MM.1S (cell line): ENCODE measurements at regions not wholly inside any gene's neighbourhood (a gene's known extent, or its start where the extent isn't known, plus 50 kb on each side); places are given as distances from the start of the nearest gene placed in this dataset.

Experiments used
- DNase-seq: peaks from one replicate; pipeline ENCODE4 v3.0.0-alpha.2; 2015
- H2AFZ ChIP-seq: fragments of 300-600 bp; sonication (generic); 2 replicates; pipeline ENCODE4 v1.6.0; 2016; ENCODE audit warnings: antibody characterized with exemption, low read length
- H3F3A ChIP-seq: fragments of 300-600 bp; sonication (generic); 2 replicates; pipeline ENCODE4 v1.6.1; 2016; ENCODE audit warnings: mild to moderate bottlenecking, antibody characterized with exemption, low read length, moderate library complexity, mixed read lengths; ENCODE audit not compliant: insufficient read depth
- H3K27ac ChIP-seq: fragments of 300-600 bp; sonication (generic); 2 replicates; pipeline ENCODE4 v1.5.1; 2016; ENCODE audit warnings: mild to moderate bottlenecking, low read length
- H3K27me3 ChIP-seq: fragments of 300-600 bp; sonication (generic); replicated peaks from 2 replicates; pipeline ENCODE4 v1.6.0; 2016; ENCODE audit warnings: low read length; ENCODE audit not compliant: insufficient read depth
- H3K36me3 ChIP-seq: fragments of 300-600 bp; sonication (generic); replicated peaks from 2 replicates; pipeline ENCODE4 v1.6.1; 2016; ENCODE audit warnings: mild to moderate bottlenecking, low read length, mixed read lengths; ENCODE audit not compliant: insufficient read depth
- H3K4me1 ChIP-seq: fragments of 300-600 bp; sonication (generic); 2 replicates; pipeline ENCODE4 v1.6.1; 2016; ENCODE audit warnings: low read length, mixed read lengths
- H3K4me2 ChIP-seq: fragments of 300-600 bp; sonication (generic); 2 replicates; pipeline ENCODE4 v1.6.0; 2016; ENCODE audit warnings: low read depth, low read length
- H3K4me3 ChIP-seq: fragments of 300-600 bp; sonication (generic); 2 replicates; pipeline ENCODE4 v1.5.1; 2016; ENCODE audit warnings: low read length, mixed read lengths
- H3K79me2 ChIP-seq: fragments of 300-600 bp; sonication (generic); 2 replicates; pipeline ENCODE4 v1.6.1; 2016; ENCODE audit warnings: mixed run types, low read length, mixed read lengths
- H3K9ac ChIP-seq: fragments of 300-600 bp; sonication (generic); 2 replicates; pipeline ENCODE4 v1.6.1; 2016; ENCODE audit warnings: low read length, mixed read lengths
- H3K9me2 ChIP-seq: fragments of 300-600 bp; sonication (generic); replicated peaks from 2 replicates; pipeline ENCODE4 v1.6.1; 2016; ENCODE audit warnings: mild to moderate bottlenecking, low read length, mixed read lengths; ENCODE audit not compliant: insufficient read depth
- H3K9me3 ChIP-seq: fragments of 300-600 bp; sonication (generic); replicated peaks from 2 replicates; pipeline ENCODE4 v1.6.1; 2016; ENCODE audit warnings: mild to moderate bottlenecking, low read length, mixed read lengths; ENCODE audit not compliant: insufficient read depth
- H4K20me1 ChIP-seq: fragments of 300-600 bp; sonication (generic); 2 replicates; pipeline ENCODE4 v1.6.1; 2016; ENCODE audit warnings: mild to moderate bottlenecking, low read length, moderate library complexity, mixed read lengths; ENCODE audit not compliant: insufficient read depth
- EZH2 ChIP-seq: fragments of 300-600 bp; sonication (generic); optimal IDR thresholded peaks from 2 replicates; pipeline ENCODE3; 2017; ENCODE audit warnings: low read depth, mild to moderate bottlenecking, antibody characterized with exemption, low read length, mixed read lengths
- EZH2phosphoT487 ChIP-seq: fragments of 300-600 bp; sonication (generic); IDR thresholded peaks from 2 replicates; pipeline ENCODE4 v1.6.1; 2018; ENCODE audit warnings: antibody characterized with exemption, low read length
- TF ChIP-seq, protein P1 (sequence below): fragments of 300-600 bp; sonication (generic); IDR thresholded peaks from 2 replicates; pipeline ENCODE4 v1.5.1; 2016; ENCODE audit warnings: antibody characterized with exemption, low read length, mixed read lengths

DNA sequence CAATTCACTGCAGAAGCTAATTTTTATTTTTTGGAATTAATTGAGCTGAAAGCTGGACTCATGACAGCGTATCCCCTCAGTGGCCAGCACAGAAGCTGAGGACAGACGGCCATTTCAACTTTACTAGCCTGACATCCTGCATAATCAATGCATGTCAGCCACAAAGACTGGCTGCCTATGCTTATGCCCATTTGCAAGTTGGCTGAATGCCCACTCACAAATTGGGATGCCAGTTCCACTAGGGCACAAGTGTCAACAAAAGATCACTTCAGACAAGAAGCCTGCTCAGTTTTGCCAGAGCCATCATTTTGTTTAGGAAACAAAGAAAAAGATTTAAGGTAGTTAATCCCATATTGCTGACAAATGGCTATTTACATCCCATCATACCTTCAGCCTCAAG, 417.6 kb downstream of the NOVA1 start:
- Histone ChIP-seq H3K4me1 (no peaks in the 10 kb centered on the region), H3F3A (no peaks in the 10 kb centered on the region), H4K20me1 (no peaks in the 10 kb centered on the region), H3K27me3 (no peaks in the 10 kb centered on the region), H3K79me2 (no peaks in the 10 kb centered on the region), H3K9me2 (no peaks in the 10 kb centered on the region), H3K4me2 (no peak overlapping the region), H3K36me3 (no peaks in the 10 kb centered on the region), H3K9me3 (no peaks in the 10 kb centered on the region), H3K27ac (no peak overlapping the region), H3K9ac (no peak overlapping the region), H3K4me3 (no peak overlapping the region), H2AFZ (no peak overlapping the region)
- TF ChIP-seq EZH2 (no peak), EZH2phosphoT487 (no peak)
- TF ChIP-seq, protein P1, sequence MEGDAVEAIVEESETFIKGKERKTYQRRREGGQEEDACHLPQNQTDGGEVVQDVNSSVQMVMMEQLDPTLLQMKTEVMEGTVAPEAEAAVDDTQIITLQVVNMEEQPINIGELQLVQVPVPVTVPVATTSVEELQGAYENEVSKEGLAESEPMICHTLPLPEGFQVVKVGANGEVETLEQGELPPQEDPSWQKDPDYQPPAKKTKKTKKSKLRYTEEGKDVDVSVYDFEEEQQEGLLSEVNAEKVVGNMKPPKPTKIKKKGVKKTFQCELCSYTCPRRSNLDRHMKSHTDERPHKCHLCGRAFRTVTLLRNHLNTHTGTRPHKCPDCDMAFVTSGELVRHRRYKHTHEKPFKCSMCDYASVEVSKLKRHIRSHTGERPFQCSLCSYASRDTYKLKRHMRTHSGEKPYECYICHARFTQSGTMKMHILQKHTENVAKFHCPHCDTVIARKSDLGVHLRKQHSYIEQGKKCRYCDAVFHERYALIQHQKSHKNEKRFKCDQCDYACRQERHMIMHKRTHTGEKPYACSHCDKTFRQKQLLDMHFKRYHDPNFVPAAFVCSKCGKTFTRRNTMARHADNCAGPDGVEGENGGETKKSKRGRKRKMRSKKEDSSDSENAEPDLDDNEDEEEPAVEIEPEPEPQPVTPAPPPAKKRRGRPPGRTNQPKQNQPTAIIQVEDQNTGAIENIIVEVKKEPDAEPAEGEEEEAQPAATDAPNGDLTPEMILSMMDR = no peak
- no peak for DNase-seq

DNA sequence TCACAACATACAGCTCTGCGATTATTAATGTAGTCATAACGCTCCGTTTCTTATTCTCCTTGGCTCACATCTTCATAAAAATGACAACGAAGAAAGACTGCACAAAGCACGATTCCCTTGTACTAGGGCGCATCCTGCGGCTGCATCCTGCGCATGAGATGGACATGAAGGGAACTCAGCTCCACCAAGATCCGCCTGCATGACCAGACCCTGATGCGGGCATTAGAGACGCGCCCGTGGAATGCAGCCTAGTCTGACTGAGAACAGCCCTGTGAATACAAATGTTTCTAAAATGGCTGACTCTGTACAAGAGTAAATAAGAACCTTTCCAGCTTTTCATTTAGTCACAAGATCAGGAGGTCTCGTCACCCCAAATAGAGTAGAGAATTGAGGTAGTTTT, 422.2 kb downstream of the NOVA1 start:
- H3K4me3 ChIP-seq = no peak overlapping the region
- H3K4me2 ChIP-seq = no peak overlapping the region
- H4K20me1 ChIP-seq = no peaks in the 10 kb centered on the region
- no peaks in the 10 kb centered on the region for H3K27me3 ChIP-seq
- H3K9ac ChIP-seq = no peak overlapping the region
- DNase-seq = no peak
- no peaks in the 10 kb centered on the region for H3F3A ChIP-seq
- TF ChIP-seq EZH2phosphoT487 = no peak
- TF ChIP-seq EZH2 = no peak
- TF ChIP-seq, protein P1 = no peak
- no peaks in the 10 kb centered on the region for H3K36me3 ChIP-seq
- no peaks in the 10 kb centered on the region for H3K4me1 ChIP-seq
- H3K9me2 ChIP-seq = no peaks in the 10 kb centered on the region
- no peak overlapping the region for H3K27ac ChIP-seq
- H3K9me3 ChIP-seq = no peaks in the 10 kb centered on the region
- H3K79me2 ChIP-seq = no peaks in the 10 kb centered on the region
- no peak overlapping the region for H2AFZ ChIP-seq

DNA sequence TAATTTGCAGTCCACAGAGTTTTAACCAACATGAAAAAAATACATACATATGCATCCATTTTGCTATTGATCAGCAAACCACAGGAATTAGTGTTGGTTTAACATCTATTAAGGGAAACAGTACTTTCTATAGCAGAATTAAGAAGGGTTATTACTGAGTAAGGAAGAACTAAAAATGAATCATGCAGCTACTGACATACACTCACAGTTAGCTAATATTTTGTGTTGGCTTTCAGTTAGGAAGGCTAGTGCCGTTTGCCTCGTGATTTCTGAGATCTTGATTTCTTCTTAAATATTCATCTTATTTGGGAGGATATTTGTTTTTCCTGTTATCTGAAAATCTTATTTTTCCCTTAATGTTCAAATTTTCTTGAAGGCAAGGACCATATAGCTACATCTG, 423.4 kb downstream of the NOVA1 start:
- H3K27me3 ChIP-seq = no peaks in the 10 kb centered on the region
- H3K4me3 ChIP-seq = no peak overlapping the region
- no peak overlapping the region for H3K9ac ChIP-seq
- H3K9me3 ChIP-seq = no peaks in the 10 kb centered on the region
- H3K27ac ChIP-seq = no peak overlapping the region
- no peaks in the 10 kb centered on the region for H3K9me2 ChIP-seq
- no peaks in the 10 kb centered on the region for H3K4me1 ChIP-seq
- no peak overlapping the region for H2AFZ ChIP-seq
- no peaks in the 10 kb centered on the region for H3K79me2 ChIP-seq
- H3K36me3 ChIP-seq = no peaks in the 10 kb centered on the region
- TF ChIP-seq, protein P1 = no peak
- TF ChIP-seq EZH2 = no peak
- TF ChIP-seq EZH2phosphoT487 = no peak
- no peaks in the 10 kb centered on the region for H3F3A ChIP-seq
- no peak for DNase-seq
- H4K20me1 ChIP-seq = no peaks in the 10 kb centered on the region
- no peak overlapping the region for H3K4me2 ChIP-seq
